ENCODE measurements at regions not wholly inside any gene's neighbourhood (a gene's known extent, or its start where the extent isn't known, plus 50 kb on each side); places are given as distances from the start of the nearest gene placed in this dataset.

DNA sequence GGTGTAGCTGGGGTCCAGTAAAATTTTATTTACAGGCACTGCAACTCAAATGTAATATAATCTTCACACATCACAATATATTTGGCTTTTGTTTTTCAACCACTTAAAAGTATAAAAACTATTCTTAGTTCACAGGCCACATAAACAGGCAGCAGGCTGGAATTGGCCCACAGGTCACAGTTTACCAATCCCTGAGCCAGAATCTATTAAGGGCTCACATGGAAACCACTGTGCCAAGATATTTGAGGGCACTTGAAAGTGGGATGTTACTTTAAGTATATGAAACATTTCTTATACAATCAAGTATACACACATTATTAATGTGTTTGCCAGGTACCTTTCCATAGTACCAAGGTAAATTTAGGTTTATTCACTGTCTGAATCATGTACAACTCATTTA is 71.9 kb upstream of the PRDX6 start:
- no peak for DNase-seq

DNA sequence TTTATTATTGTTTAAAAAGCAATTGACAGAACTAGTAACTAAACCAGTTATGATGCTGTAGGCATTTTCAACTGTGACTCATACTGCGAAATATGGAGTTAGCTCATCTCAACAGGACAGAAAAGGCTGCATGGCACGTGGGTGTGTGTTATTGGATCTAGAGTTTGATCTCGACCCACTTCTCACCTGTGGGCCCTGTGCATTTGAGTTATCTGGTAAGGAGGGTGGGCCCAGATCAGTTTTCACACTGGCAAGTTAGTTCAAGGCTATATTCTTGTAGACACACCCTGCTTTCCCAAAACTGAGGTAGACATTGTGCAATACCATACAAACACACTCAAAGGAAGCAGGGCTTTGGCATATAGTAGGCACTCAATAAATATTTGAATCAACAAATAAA is 71.3 kb upstream of the PRDX6 start:
- no peak for DNase-seq

DNA sequence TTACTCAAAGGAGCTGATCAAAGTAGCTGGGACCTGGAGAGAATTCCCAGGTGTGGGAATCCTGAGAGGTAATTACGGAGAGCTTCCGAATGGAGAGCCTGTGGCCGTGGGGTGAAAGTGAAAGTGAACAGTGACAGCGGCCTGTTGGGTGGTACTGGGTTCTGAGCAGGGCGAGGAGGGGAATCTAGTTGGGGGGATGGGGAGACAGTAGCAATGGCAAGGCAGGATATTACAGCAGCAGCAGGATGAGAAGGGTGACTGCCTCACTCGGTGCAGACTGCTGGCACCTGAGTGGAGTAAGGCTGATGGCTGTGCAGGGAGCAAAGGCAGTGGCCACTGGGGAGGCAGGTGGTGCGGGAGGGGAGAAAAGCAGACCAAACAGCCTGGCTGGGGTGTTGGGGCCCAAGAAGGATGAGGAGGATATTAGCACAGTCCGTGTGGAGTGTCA is 70.3 kb upstream of the PRDX6 start:
- DNase-seq, result no peak

DNA sequence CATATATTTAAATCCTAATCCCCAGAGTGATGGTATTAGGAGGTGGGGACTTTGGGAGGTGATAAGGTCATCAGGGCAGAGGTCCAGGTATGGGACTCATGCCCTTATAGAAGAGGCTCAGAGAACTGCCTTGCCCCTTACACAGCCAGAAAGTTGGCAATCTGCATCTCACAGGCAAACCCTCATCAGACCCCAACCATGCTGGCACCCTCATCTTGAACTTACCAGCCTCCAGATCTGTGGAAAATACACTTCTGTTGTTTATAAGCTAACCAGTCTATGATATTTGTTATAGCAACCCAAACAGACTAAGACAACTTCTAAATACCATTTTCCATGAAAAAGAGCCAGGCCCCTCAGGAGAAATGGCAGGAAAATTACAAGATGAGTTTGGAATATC is 69.3 kb upstream of the PRDX6 start:
- DNase-seq, result no peak

DNA sequence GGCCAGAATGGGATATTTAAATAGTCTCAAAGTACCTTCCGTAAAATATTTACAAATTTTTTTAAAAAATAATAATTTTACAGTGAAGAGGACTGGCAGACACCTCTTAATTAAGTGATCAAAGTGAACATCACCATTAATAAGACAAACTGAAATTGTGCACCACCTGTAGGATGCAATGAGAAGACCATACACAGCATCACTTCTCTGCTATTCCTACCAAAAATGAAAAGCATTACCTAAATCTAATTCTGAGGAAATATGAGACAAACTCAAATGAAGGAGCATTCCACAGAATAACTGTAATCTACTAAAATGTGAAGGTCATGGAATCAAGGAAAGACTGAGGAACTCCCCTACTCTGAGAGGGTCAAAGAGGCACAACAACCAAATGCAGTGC is 68.2 kb upstream of the PRDX6 start:
- DNase-seq, result no peak

DNA sequence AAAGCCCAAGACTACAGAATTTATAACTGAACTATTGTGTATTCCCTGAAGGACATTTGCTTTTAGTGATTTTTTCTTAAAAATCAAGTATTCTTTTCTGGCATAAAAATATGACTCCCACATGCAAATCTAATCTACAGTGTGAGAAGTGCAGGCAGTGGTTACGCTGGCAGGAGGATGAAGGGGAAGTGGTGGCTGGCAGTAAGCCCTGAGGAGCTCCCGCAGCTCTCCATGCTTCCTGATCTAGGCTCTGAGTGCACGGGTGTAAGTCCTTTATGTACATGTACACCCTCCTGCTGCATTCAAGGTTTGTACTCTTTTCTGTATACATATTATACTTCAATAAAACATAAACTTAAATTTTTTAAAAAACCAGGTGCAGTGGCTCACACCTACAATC is 67.5 kb upstream of the PRDX6 start:
- DNase-seq, result no peak

DNA sequence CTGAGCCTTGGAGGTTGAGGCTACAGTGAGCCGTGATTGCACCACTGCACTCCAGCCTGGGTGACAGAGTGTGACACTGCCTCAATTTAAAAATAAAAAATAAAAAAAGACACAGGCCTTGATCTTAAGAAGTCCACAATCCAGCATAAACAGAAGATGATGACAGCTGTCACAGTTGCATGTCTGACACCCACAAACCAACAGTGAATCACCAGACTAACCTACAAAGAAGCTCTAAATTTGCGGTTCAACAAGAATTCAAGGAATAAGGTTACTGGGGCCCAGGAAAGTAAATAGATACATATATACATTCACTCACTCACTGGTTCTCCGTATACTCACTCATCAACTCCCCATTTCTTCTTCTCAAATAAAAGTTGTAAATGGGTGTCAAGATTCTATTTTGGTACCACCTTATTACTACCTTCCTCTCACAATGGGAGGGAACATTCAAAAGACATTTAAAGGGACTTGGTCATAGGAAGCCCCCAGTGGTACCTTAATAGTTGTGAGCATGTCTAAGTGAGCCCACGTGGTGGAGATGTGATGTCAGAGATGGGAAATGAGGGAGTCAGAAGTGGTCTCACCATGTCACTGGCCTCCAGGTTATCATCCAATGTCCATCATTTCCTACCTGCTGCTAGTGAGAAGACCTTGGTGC is 66.9 kb upstream of the PRDX6 start:
- DNase-seq, result no peak

DNA sequence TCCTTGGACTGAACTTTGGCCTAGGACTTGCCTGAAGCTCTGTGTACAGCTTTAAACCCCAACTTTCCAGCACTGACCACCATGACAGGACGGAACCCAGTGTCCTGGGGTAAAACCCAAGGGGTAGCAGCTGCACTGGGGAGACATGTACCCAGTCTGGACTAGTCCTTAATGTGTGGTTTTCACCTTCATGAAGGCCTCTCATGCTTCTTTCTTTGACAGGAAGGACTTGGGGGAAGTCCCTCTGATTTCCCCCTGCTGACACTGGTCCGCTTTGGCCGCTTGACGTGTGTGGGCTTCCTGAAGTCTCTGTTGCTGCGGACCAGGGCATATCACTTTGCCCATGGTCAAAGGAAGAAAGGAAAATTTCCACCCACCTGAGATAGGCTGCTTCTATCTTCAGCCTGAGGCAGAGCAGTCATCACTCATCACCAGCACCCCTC is 66.3 kb upstream of the PRDX6 start:
- no peak for DNase-seq

DNA sequence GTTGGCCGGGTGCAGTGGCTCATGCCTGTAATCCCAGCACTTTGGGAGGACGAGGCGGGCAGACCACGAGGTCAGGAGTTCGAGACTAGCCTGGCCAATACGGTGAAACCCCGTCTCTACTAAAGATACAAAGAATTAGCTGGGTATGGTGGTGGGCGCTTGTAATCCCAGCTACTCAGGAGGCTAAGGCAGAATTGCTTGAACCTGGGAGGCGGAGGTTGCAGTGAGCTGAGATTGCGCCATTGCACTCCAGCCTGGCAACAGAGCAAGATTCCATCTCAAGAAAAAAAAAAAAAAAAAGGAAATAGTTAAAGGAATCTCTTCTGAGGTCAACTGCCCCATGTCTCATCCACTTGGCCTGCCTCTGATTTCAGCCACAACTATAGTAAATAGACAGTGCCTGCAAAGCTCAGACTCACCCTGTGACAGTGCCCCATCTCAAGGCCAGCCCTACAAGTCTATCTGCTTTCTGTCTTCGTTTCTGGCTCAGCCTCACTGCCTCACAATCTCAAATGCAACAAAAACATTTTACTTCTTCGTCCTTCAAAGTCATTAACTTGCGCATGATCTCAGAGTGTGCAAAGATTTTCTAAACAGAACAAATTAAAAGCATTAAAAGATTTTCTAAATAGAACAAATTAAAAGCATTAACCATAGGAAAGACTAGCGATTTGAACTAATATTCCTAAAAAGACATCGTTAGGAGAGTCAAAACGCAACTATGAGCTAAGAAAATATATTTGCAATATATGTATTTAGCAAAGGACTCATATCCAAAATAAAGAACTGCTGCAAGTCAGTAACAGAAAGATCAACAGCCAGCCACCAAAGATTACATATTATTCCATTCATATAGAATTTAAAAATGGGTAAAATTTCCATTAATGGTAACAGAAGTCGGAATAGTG is 65.0 kb upstream of the PRDX6 start:
- no peak for DNase-seq

DNA sequence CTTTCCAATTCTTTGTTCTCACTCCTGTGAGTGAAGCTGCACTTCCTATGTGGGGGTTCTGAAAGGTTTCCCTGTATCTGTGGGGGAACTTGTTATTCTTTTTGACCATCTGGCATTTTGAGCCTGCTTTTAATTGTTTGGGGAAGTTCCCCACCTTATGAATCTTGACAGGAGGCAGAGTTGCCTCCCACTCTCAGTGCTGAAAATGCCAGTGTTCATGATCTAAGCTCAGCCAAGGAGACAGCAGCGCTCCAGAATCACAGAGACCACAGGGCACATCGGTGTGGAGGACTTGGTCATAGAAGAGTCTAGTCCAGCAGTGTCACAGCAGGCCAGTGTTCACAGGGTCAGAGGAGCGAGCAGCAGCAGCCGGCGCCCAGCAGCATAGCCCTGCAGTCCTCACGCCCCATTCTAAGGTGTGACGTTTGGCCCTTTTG is 63.8 kb upstream of the PRDX6 start:
- DNase-seq, result no peak

DNA sequence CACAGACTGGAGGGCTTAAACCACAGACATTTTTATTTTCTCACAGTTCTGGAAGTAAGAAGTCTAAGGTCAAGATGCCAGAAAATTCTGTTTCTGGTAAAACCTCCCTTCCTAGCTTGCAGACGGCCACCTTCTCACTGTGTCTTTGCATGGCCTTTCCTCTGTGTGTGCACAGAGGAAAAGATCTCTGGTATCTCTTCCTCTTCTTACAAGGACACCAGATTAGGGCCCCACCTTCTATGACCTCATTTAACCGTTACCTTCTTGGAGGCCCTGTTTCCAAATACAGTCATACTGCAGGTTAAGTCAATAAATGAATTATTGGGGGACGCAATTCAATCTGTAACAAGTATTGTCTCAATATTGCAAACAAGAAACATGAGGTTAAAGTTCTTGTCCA is 63.0 kb upstream of the PRDX6 start:
- DNase-seq, result no peak

DNA sequence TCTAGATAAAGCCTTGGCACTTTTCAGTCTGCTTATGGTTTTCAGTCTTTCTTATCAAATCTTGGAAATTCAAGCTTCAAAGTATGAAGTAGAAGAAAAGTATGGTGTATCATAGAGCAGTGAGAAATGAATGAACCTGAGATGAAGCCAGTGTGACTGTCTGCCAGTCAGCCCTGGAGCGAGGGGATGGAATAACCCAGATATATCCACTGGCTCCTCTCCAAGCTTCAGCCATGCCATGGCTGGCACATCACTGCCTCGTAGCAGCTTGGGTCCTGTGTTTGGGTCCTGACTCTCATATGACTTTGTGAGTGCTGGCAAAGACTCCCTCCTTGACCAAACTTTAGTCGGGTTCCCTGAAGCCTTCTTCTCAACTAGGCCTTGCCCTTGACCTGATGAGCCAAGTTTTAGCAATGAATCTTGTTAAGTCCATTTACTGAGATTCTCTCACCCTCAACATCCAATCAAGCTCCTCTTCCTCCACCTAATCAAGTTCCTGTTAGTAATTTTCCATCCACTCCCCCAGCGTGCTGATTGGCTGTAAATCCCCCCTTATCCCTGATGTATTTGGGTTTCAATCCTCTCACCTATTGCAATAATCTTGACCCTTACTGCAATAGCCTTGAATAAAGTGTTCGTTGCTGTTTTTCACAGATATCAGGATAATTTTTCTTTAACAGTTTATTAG is 62.5 kb upstream of the PRDX6 start:
- no peak for DNase-seq

DNA sequence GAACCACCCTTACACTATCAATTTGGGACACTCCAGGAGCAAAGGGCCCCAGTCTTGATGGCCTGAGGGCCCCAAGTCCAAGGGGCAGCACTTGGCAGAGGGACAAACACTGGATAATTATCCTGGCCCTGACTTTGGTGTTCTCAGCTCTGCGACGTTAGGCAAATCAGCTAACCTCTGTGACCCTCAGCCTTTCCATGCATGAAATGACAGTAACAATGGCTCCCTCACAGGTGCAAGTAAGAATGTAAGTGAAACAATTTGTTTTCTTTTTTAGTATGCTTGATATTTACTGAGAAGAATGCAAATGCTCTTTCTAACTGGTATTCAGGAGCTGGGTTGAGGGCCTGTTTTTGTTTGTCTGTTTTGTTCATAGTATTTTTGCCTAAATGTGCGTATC is 61.6 kb upstream of the PRDX6 start:
- DNase-seq, result no peak

DNA sequence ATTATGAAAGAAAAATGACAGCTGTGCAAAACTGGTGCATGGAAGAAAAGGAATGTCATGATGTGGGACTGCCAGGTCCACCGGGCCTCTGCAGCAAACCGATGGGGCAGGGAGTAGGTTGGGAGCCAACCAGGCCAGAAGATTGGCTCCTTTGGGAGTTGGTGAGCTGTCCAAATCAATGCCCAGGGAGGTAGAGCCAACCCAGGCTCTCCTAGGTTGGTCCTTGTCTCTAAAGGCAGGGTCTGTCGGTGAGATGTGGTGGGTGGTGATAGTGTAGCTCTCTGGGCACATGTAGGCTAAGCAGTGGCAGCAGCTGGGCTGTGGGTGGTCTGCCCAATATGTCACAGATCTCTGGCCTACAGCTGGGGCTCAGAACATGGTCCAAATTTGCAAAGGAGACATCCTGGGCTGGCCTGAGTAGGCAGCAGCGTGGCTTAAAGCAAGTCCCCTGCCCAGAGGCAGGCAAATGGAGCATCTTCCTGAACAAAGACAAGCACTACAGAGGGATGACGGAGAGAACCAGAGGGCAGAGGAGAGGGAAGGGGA is 61.2 kb upstream of the PRDX6 start:
- no peak for DNase-seq

DNA sequence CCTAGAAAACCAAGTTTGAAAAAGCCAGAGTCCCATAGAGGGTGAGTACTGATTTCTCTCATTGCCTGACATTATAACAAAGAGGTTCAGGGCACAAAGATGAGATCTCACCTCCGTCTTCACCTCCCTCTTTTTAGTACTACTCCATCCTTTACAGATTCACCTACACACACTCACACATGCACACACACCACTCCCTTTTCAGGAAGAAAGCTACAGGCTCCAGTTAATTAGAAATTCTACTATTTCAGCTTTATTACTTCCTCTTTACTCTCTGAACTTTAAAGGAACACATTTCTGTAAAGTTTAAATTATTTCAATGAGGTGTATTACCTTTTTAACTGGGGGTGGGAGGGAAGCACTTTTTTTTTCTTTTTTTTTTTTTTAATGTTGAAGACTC is 59.6 kb upstream of the PRDX6 start:
- no peak for DNase-seq

DNA sequence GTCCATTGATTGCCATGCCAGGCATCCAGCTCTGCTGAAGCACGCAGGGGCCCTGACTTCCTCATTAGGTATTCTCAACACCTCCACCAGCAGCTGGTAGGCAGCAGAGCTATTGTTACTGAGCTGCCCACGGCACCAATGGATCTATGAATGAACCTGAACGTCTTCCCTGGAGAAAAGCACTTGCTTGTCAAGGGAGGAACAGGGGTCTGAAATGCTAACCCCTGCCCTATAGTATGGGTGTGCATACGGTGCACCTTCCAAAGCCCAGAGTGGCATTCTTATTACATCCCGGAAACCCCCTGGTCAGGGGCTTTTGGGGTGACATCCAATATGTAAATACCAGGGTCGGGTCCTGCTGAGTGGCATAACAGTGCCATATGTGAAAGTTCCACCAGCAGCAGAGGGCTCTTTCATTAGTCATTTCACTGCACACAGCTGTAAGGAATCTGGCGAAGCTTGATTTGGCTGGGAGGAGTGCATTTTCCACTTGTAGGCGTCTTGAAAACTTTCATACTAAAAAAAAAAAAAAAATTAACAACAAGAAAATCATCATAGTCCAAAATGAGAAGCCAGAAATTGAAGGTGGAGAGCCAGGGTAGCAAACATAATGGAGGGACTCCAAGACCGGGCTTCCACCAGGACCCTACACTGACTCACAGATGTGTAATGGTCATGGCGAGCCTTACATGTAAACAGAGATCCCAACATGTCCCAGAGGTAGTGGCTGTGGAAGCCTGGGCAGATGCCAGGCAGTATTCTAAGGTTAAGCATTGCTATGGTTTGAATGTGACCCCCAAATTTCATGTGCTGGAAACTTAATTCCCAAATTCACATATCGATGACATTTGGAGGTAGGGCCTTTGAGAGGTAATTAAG is 58.8 kb upstream of the PRDX6 start:
- DNase-seq, result no peak

DNA sequence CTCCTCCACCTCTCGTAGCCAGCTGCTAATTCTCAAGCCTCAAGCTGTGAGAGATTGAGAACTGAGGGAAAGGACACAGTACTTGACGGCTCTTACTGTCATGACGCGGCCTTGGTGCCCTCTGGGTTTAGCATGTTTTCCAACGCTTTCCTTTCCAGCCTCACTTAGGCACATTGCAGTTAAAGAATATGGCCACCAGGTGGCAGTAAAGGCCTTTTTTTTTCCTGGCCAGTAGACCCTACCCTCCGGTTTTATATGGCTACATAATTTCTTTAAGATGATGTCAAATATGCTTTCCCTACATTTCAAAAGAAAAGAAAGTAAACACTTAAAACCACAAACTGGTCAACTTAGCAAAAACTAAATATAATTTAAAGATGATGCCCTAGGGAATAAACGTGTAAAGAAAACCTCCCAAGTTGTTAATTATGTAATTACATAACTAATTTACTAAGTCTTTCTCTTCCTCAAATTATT is 56.8 kb upstream of the PRDX6 start:
- DNase-seq, result peak; percentile 12

DNA sequence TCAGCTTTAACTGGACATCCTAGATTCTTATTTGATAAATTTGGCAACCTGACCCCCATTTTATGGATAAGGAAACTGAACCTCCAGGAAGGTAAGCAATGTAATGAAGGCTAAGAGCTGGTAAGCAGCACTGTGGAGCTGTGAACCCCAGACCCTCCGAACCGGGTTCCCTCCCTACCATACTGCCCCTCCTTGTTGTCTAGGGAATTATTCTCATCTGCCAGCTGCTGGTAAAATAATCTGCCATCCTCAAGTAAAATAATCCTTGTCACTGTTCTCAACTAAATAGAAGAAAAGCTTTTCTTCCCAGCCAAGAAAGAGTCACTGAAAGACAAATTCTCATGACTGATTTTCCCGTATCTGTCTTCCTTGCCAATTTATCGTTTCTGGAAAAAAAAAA is 55.8 kb upstream of the PRDX6 start:
- DNase-seq, result no peak

DNA sequence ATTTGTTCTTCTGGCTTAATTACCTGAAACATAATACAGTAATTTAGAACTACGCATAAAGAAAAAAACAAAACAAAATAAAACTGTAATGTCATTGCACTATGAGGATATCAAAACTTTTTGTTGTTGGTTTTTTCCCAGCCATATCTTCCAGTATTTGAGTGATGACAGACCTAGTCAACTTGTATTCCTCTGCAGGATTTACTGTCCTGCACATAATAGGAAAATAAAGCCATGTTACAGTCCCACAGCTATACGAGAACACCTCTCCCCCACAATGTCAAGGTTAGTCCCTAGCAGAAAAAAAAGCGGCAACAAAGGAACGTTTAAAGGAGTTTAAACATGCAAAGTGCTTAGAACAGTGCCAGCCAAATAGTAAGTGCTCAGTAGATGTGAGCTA is 55.3 kb upstream of the PRDX6 start:
- DNase-seq, result no peak

DNA sequence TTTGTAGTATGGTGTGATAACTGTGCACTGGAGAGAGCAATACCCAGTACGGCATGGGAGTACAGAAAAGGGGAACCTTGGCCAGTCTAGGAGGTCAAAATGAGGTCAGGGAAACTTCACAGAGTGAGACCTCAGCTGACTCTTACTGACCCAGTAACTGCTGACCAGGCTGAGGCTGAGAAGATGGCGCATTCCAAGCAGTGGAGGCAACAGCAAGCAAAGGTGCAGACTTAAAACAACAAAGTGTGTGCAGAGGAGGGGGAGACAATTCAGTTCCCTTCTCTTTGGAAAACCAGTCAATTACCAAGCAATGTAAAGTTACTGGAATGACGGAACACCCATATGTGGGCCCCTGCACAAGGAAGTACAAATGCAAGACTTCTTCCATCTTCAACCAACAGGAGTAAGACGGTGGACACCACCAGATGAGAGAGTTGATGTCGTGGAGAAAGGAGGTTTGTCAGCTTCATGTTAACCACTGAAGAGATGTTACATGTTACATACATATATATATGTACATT is 54.6 kb upstream of the PRDX6 start:
- no peak for DNase-seq

DNA sequence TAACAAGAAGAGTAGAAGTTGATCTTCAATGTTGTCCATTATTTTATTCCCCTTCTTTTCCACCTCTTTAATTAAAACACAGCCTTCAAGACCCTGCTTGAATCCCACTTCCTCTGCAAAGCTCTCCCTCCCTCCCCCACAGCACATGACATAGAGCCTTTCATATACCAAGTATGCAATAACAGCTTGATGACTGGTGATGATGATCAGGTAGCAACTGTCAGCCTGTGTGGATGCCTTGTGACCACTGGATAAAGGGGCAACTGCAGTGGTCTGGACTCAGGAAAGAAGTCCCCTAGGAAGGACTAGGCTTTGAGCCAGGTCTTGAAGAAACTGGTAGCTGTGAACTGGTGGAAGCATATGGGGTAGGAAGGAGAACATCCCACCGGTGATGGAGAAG is 53.8 kb upstream of the PRDX6 start:
- DNase-seq, result no peak

DNA sequence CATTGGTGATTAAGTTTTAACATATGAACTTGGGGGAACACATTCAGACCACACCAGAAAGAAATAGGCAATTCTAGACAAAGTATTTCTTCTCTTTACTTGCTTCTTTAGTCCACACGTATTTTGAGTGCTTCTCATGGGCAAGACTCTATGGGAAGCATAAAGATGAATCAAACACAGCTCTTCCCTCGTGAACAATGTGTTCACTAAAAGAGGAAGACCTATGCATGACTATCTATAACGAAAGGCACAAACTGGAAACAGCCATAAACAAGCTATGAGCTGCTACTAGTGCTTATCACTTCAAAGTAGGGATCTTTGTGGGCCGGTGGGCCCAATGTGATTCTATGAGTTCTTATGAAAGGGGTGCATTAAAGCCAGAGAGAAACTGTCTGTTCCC is 53.0 kb upstream of the PRDX6 start:
- no peak for DNase-seq

All from DMS79 (cell line).